Activated CD8-positive, alpha-beta T cell treated with anti-CD3 and anti-CD28 coated beads for 36 hours (primary cell): ENCODE measurements at regions not wholly inside any gene's neighbourhood (a gene's known extent, or its start where the extent isn't known, plus 50 kb on each side); places are given as distances from the start of the nearest gene placed in this dataset.
A peak's percentile ranks its signal among the peaks of the same experiment; 100 is the strongest.

Experiments
- ATAC-seq: fragments of 200-7000 bp; cut with Tn5 transposase; one replicate; pipeline ENCODE4 v1.10.0; 2021; ENCODE audit warnings: mild to moderate bottlenecking, moderate library complexity
- CTCF ChIA-PET: fragments of 350-600 bp; sonication (Branson Sonifier 250); formaldehyde crosslinking; loops from one replicate; lab custom pipeline; 2021; ENCODE audit warnings: antibody characterized with exemption; lab: Charles Lee
- POLR2A ChIA-PET: fragments of 350-600 bp; sonication (Branson Sonifier 250); formaldehyde crosslinking; loops from one replicate; lab custom pipeline; 2021; ENCODE audit warnings: antibody characterized with exemption; lab: Charles Lee
- DNase-seq: peaks from one replicate; pipeline ENCODE4 v3.0.0-alpha.2; 2020
- H3K27ac Mint-ChIP-seq: one replicate; pipeline ENCODE4 v1.8.0; 2021; ENCODE audit warnings: mild to moderate bottlenecking, mixed read lengths
- H3K27me3 Mint-ChIP-seq: one replicate; pipeline ENCODE4 v1.8.0; 2021; ENCODE audit warnings: mixed read lengths
- H3K36me3 Mint-ChIP-seq: one replicate; pipeline ENCODE4 v1.8.0; 2021; ENCODE audit warnings: low read depth, mixed read lengths
- H3K4me1 Mint-ChIP-seq: one replicate; pipeline ENCODE4 v1.8.0; 2021; ENCODE audit warnings: low read depth, mixed read lengths
- H3K4me3 Mint-ChIP-seq: one replicate; pipeline ENCODE4 v1.8.0; 2021; ENCODE audit warnings: mild to moderate bottlenecking, moderate library complexity, mixed read lengths
- H3K9me3 Mint-ChIP-seq: one replicate; pipeline ENCODE4 v1.8.0; 2021; ENCODE audit warnings: mixed read lengths
- intact Hi-C: fragments of 100-400 bp; cut with micrococcal nuclease; formaldehyde crosslinking; loops from one replicate; pipeline ENCODE4 v1.10.0; 2022
- TF ChIP-seq, protein P1 (sequence below): fragments of 200-600 bp; IDR thresholded peaks from one replicate; pipeline ENCODE4 v1.8.0; 2022; ENCODE audit warnings: antibody characterized with exemption, mild to moderate bottlenecking

DNA sequence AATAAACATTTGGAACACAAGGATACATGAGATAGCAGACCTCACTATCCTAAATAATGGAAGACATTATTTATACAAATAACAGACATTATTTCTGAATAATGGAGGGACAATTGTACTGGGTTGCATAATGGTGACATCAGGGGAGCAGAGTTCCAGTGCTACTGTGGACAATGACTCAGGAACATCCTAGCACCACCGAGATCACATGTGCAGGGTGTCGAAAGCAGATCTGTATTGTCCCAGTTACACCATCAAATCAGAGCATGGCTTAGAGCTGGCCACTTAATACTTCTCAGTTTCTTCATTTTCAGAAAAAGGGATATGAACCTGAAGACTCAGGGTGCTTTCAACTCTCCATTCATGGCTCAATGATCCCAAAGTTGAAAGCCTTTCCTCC is 249.1 kb upstream of the RBMS1 start:
- no peaks in the 10 kb centered on the region for H3K36me3 Mint-ChIP-seq
- no peak overlapping the region for H3K27ac Mint-ChIP-seq
- no peaks in the 10 kb centered on the region for H3K4me1 Mint-ChIP-seq
- no peaks in the 10 kb centered on the region for H3K27me3 Mint-ChIP-seq
- ATAC-seq (no peak), DNase-seq (no peak)
- H3K4me3 Mint-ChIP-seq: no peak overlapping the region
- TF ChIP-seq, protein P1, sequence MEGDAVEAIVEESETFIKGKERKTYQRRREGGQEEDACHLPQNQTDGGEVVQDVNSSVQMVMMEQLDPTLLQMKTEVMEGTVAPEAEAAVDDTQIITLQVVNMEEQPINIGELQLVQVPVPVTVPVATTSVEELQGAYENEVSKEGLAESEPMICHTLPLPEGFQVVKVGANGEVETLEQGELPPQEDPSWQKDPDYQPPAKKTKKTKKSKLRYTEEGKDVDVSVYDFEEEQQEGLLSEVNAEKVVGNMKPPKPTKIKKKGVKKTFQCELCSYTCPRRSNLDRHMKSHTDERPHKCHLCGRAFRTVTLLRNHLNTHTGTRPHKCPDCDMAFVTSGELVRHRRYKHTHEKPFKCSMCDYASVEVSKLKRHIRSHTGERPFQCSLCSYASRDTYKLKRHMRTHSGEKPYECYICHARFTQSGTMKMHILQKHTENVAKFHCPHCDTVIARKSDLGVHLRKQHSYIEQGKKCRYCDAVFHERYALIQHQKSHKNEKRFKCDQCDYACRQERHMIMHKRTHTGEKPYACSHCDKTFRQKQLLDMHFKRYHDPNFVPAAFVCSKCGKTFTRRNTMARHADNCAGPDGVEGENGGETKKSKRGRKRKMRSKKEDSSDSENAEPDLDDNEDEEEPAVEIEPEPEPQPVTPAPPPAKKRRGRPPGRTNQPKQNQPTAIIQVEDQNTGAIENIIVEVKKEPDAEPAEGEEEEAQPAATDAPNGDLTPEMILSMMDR: no peak
- ChIA-PET POLR2A (no interaction called here), CTCF (no interaction called here)
- H3K9me3 Mint-ChIP-seq: no peaks in the 10 kb centered on the region
- intact Hi-C loops: no loop called here

DNA sequence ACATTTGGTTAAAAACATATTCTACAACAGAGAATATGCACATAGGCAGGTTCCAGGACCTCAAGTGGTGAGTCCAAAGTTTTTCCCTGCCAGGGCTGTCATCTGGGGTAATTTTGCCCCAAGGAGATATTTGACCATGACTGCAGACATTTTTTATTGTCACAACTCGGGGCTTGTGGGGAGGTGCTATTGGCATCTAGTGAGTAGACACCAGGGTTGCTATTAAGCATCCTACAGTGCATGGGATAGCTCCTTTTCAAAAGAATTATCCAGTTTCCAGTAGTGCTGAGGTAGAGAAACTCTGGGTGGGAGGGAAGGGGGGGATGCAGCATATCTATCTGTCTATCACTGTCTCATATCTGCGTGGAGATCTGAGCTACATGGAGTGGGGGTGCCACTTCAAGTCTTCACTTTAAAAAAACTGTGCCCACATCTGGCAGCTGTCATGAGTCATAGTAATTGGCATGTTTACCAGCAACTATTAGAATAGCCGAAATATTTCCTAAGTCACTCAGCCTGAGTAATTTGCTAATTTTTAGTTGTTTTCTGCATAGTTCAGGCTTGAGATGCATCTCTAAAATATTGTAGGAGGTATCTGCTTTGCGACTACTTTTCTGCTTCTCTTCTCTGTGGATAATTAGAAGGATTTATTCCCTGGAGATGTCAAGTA is 254.0 kb upstream of the RBMS1 start:
- CTCF ChIA-PET: no interaction called here

DNA sequence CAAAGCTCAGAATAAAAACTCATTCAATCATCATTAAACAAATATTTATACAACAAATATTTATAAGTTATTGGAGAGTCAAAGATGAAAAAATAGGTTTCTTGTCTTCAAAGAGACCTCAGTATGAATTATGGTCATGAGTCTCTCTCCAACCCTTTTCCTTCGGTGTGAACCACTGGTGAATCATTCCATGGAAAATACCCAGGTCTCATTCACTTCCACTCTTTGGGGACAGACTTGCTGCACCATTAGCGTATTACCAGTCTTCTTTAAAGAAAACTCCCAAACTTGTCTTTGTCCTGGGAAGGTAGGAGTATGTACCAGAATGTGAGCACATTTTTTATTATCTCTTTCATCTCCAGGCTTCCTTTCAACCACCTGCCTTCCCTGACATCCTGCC is 257.4 kb upstream of the RBMS1 start:
- H3K27ac Mint-ChIP-seq: no peak overlapping the region
- peaks cover 5% of the 10 kb centered on the region for H3K9me3 Mint-ChIP-seq
- TF ChIP-seq, protein P1: no peak
- H3K4me3 Mint-ChIP-seq: no peak overlapping the region
- ATAC-seq (no peak), DNase-seq (no peak)
- H3K27me3 Mint-ChIP-seq: no peaks in the 10 kb centered on the region
- H3K36me3 Mint-ChIP-seq: peaks cover 3% of the 10 kb centered on the region
- intact Hi-C loops: no loop called here
- CTCF ChIA-PET: no interaction called here
- H3K4me1 Mint-ChIP-seq: peaks cover 4% of the 10 kb centered on the region
- POLR2A ChIA-PET: interaction anchor here (0.7 kb wide), 1 partner anchor 80 kb away, joined by 3 read pairs; no protein-coding TSS in a partner anchor

More for the DNA sequence above, 254.0 kb upstream of the RBMS1 start:
- ATAC-seq (no peak), DNase-seq (no peak)
- Mint-ChIP-seq H3K36me3 (no peaks in the 10 kb centered on the region), H3K27ac (no peak overlapping the region), H3K9me3 (no peaks in the 10 kb centered on the region), H3K4me1 (peaks cover 3% of the 10 kb centered on the region), H3K4me3 (no peak overlapping the region), H3K27me3 (no peaks in the 10 kb centered on the region)
- intact Hi-C loops: no loop called here
- TF ChIP-seq, protein P1: no peak
- POLR2A ChIA-PET: no interaction called here

DNA sequence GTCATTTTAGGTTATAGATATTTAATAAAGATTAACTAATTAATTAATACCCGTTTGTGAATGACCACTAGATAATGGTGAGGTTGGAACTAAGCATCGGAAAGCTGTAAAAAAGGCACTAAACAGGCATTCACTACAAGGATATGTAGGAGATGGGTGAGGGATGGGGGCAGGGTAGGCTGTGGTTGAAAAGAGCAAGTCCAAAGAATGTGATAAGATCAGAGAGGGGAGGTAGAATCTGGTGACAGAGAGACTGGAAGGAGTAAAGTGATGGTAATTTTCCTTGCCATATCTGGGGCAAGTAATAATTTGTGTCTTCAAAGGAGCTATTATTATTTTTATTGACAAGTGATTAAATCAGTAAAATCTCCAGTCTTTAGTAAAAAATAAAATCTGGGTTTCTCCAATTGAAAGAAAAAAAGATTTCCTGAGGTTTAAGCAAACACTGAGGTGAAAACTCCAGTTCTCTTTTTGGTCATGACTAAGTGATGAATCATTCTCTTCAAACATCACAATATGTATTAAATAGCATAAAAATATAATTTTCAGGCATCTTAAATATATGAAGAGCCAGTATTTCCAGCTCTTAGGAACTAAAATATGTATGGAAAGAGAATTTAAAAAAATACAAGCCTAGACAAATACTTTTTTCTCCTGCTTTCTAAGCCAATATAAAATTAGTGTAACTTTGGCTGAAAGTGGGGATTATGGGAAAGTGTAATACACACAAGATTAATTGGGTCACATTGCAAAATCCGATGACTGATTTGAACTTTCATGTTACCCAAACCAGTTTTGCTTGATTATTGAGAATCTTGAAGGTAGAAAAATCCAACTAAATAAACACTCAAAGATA is 259.1 kb upstream of the RBMS1 start:
- peak; percentile 15 for DNase-seq
- ATAC-seq: no peak
- peaks cover 3% of the 10 kb centered on the region for H3K36me3 Mint-ChIP-seq
- no peak overlapping the region for H3K4me3 Mint-ChIP-seq
- TF ChIP-seq, protein P1: no peak
- no peak overlapping the region for H3K27ac Mint-ChIP-seq
- peaks cover 5% of the 10 kb centered on the region for H3K9me3 Mint-ChIP-seq
- peaks cover 4% of the 10 kb centered on the region for H3K4me1 Mint-ChIP-seq
- POLR2A ChIA-PET: no interaction called here
- H3K27me3 Mint-ChIP-seq: no peaks in the 10 kb centered on the region
- CTCF ChIA-PET: no interaction called here
- intact Hi-C loops: no loop called here

DNA sequence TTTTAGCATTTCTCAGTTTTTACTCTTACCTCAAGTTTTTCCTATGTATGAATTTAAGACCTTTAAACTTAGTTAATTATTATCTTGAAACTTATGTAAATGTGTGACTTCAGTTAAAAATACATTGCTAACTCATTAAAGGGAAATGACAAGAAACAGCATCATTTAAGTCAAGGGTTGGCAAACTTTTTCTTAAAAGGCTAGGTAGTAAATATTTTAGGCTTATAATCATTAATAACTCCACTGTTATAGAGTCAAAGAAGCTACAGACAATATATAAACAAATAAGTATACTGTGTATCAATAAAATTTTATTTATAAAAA is 259.7 kb upstream of the RBMS1 start:
- ATAC-seq (no peak), DNase-seq (no peak)
- ChIA-PET POLR2A (no interaction called here), CTCF (no interaction called here)
- peaks cover 5% of the 10 kb centered on the region for H3K9me3 Mint-ChIP-seq
- peaks cover 3% of the 10 kb centered on the region for H3K36me3 Mint-ChIP-seq
- no peak overlapping the region for H3K27ac Mint-ChIP-seq
- H3K4me1 Mint-ChIP-seq: peaks cover 4% of the 10 kb centered on the region
- TF ChIP-seq, protein P1: no peak
- H3K4me3 Mint-ChIP-seq: no peak overlapping the region
- intact Hi-C loops: no loop called here
- H3K27me3 Mint-ChIP-seq: no peaks in the 10 kb centered on the region
